T follicular helper cell (primary cell): ENCODE measurements at regions not wholly inside any gene's neighbourhood (a gene's known extent, or its start where the extent isn't known, plus 50 kb on each side); places are given as distances from the start of the nearest gene placed in this dataset.
"Not testable (repeated sequence)": the region's sequence is repeated elsewhere in the genome, so short reads cannot be mapped to it uniquely, and the experiment has no call there.

Experiments used
- DNase-seq: peaks from one replicate; pipeline ENCODE4 v3.0.0-alpha.2; 2020; ENCODE audit warnings: low read depth

- DNase-seq = no peak
These were observed 406.6 kb downstream of the TSHZ3 start for GRCh38 chr19:30942636-30943035.

GRCh38 chr19:30941591-30941990, 407.6 kb downstream of the TSHZ3 start:
- no peak for DNase-seq

GRCh38 chr19:30936276-30936675, 413.0 kb downstream of the TSHZ3 start:
- no peak for DNase-seq

GRCh38 chr19:30935146-30935545, 414.1 kb downstream of the TSHZ3 start:
- no peak for DNase-seq

- DNase-seq = not testable (repeated sequence)
These were observed 415.8 kb downstream of the TSHZ3 start for GRCh38 chr19:30933454-30933853.

GRCh38 chr19:30932854-30933253, 416.4 kb downstream of the TSHZ3 start:
- DNase-seq = no peak

GRCh38 chr19:30930941-30931706, 418.1 kb downstream of the TSHZ3 start:
- DNase-seq = no peak

GRCh38 chr19:30927705-30928104, 421.5 kb downstream of the TSHZ3 start:
- DNase-seq = no peak

GRCh38 chr19:30924670-30925069, 424.6 kb downstream of the TSHZ3 start:
- DNase-seq = no peak

- DNase-seq = no peak
These were observed 425.1 kb downstream of the TSHZ3 start for GRCh38 chr19:30924069-30924636.

- DNase-seq = no peak
These were observed 425.6 kb downstream of the TSHZ3 start for GRCh38 chr19:30923621-30924020.

GRCh38 chr19:30923096-30923495, 426.1 kb downstream of the TSHZ3 start:
- DNase-seq = no peak

GRCh38 chr19:30920222-30920621, 429.0 kb downstream of the TSHZ3 start:
- no peak for DNase-seq

GRCh38 chr19:30919737-30920136, 429.5 kb downstream of the TSHZ3 start:
- no peak for DNase-seq

GRCh38 chr19:30916238-30916637, 433.0 kb downstream of the TSHZ3 start:
- DNase-seq = no peak

GRCh38 chr19:30911491-30911890, 437.7 kb downstream of the TSHZ3 start:
- no peak for DNase-seq

- DNase-seq = no peak
These were observed 438.6 kb downstream of the TSHZ3 start for GRCh38 chr19:30910485-30911240.

- no peak for DNase-seq
These were observed 440.0 kb downstream of the TSHZ3 start for GRCh38 chr19:30909216-30909615.

GRCh38 chr19:30908262-30908771, 440.9 kb downstream of the TSHZ3 start:
- DNase-seq = no peak

- DNase-seq = no peak
These were observed 442.4 kb downstream of the TSHZ3 start for GRCh38 chr19:30906871-30907270.

- DNase-seq = no peak
These were observed 449.2 kb downstream of the TSHZ3 start for GRCh38 chr19:30900051-30900450.

- no peak for DNase-seq
These were observed 450.7 kb downstream of the TSHZ3 start for GRCh38 chr19:30898353-30899103.
